ENCODE measurements at regions not wholly inside any gene's neighbourhood (a gene's known extent, or its start where the extent isn't known, plus 50 kb on each side); places are given as distances from the start of the nearest gene placed in this dataset.

DNA sequence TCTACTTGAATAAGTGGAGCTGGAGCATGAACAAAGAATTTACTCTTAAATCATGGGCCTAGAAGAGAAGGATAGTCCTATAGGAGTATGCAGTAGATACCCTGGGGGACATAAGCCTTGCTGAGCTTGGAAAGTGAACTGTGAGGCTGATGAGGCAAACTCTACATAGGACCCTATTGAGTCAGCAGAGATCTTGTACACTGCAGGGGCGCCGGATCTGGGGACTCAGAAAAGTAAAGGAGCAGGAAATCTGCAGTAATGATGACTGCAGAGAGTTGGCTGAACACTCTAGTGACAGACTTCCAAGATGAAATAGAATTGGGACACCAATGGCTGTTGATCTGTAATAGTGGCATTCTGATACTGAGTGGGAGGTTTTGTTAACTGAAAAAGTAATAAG, 543.7 kb downstream of the XIRP2 start:
- no peak for DNase-seq (ENCODE audit: low read depth in 2 of 2)

DNA sequence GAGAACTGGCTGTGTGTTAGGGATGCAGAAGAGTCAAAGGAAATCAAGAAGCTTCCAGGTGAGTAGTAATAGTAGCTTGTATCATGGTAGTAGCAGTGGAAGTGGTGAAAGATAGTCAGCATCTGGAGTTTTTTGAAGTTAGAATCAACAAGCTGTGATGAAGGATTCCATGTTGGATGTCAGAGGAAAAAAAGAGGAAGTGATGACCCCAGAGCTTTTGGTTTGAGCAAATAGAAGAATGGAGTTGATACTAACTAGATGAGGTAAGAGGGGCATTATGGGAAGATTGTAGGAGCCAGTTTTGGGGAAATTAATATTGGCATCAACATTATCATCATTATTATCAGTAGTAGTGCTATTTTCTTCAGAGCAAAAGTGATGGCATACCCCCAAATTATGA, 542.2 kb downstream of the XIRP2 start:
- DNase-seq (ENCODE audit: low read depth in 2 of 2), result no peak

DNA sequence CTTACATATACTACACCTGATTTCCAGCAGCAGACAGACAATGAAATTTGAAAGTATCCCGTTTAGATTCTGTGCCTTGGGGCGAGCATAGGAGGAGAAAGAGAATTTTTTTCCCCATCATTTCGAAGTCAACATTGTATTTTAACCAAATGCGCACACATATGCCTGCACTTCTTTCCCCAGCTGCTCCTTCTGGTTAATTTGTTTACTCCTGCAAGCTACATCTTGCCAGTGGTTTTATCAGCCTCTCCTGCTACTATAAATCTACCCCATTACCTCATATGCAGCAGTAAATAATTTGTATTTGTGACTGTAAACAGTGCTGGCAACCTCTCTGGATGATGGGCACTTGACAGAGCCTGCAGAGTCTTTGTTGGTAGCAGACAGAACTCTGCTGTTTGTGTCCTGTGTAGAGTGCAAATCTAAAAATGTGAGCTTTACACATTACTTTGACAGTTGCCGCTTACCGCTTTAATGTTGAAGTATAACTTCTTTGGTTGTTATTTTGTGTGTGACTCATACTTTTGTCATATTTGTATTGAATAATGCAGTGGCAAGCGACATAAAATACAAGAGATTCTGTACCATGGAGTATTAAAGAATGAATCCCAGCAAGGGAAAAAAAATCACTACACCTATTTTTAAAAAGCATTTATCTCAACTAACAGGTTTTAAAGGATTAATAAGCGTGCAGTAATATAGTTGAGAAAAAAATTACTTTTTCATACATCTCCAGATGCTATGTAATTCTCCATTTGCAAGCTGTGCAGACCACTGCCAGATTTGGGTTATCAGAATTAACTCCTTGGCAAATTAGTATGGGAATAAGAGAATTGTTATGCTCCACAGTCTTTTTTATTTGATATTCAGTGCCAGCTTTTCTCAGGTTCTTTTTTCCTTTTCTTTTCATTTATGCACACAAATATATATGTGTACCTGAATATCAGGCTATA, 536.8 kb downstream of the XIRP2 start:
- no peak for DNase-seq (ENCODE audit: low read depth in 2 of 2)

DNA sequence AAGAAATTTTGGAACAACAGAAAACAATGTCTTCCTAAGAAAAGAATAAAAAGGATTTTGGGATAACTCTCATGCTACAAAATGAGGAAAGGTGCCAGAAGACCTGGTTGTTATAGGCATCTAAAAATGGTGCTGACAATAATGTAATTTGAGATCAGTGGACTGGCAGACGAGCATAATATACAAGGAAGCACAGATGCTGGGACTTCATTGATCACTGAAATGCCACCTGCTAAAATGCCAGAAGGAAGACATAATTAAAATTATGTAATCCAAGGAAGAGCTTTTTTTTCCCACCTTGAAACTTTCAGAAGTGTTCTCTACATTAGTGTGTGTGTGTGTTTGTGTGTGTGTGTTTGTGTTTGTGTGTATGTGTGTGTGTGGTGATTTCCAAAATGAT, 535.9 kb downstream of the XIRP2 start:
- no peak for DNase-seq (ENCODE audit: low read depth in 2 of 2)

DNA sequence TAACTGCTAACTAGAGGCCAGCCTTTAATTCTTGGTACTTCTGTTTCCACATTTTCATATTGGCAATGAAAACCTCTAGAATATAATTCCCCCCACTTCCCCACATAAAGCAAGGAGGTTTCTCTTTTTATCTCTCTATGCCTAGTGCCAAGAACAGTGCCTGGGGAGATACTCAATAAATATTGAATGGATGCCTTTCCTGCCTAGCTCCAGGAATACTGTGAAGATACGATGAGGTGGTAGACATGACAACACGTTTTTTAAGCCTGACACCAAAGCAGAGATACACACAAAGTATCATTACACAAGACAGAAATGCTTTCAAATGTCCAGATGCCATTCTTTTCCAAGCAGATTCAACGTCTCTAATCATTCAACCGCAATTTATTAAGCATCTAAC, 535.5 kb downstream of the XIRP2 start:
- no peak for DNase-seq (ENCODE audit: low read depth in 2 of 2)

DNA sequence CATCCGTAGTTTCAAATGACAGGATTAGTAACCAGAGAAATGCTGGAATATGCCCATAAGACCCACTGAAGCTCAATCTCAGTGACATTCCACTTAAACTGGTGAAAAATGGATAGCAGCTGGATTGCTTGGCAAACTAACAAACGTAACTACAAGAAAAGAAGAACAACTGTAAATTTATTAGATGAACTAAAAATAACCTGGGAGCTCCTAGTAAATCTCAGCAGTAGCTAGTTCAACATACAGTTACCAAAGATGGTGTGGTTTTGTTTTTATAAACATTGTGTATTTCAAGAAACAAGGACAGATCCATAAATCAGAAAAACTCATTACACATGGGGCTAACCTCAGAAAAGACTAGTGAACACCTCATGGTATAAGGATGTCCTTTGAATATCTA, 531.9 kb downstream of the XIRP2 start:
- DNase-seq (ENCODE audit: low read depth in 2 of 2), result no peak

DNA sequence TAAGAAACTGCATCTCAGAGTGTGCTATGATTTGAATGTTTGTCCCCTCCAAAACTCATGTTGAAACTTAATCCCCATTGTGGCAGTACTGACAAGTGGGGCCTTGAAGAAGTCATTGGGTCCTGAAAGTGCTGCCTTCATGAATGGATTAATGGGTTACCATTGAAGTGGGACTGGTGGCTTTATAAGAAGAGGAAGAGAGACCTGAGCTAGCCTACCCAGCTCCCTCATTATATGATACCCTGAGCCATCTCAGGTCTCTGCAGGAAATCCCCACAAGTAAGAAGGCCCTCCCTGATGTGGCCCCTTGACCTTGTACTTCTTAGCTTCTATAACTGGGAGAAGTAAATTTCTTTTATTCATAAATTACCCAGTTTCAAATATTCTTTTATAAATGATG, 526.8 kb downstream of the XIRP2 start:
- no peak for DNase-seq (ENCODE audit: low read depth in 2 of 2)

DNA sequence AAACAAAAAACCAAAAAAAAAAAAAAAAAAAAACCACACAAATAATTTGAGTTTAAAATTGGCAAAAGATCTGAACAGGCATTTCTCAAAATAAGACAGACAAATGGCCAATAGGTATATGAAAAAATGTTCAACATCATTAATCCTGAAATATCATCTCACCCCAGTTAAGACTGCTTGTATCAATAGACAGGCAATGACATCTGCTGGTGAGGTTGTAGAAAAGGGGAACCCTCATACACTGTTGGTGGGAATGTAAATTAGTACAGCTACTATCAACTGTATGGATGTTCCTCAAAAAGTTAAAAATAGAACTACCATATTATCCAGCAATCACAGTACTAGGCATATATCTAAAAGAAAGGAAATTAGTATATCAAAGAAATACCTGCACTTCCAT, 523.1 kb downstream of the XIRP2 start:
- DNase-seq (ENCODE audit: low read depth in 2 of 2), result no peak

DNA sequence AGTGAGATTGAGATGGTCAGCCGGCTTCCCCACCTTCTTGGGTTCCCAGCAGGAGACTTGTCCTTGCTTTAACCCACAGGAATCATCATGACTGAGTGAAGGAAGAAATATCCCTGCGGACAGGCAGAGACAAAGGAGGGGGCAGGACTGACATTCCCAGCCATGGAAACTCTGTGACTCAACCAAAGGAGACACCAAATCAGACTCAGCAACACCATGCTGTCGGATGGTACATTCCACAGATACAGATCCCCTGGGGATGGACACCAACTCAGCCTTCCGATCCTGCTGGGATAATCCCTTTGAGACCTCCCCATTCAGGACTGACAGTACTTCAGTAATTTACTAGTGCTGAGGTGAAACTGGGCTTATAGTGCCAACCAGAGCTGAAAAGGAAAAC, 518.3 kb downstream of the XIRP2 start:
- no peak for DNase-seq (ENCODE audit: low read depth in 2 of 2)

DNA sequence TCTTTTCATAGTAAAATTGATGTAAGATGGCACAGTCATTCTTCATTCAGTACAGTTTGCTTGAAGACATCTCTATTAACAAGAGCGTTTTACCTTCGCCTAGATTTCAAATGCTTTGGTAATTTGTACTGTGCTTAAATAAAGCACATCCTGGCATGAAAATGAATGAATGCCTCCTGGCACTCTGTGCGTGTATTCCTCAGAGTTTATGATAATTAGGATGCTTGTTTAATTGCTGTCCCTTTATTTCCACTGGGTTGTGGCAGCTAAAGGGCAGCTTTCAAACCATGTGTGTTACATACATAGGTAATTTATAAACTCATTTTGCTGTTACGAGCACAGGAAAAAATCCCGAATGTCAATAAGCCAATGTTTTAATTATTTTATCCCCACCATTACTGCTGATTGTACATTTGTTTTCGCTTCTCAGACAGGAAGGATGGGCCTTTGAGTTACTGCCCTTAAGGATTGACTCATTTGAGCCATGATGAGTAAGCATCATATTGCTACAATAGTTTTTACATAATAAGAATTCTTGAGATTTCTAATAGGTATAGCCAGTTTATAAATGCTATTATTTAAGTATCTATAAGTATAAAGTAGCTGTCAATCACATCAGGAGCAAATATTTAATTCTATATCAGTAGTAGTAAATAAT, 516.5 kb downstream of the XIRP2 start:
- no peak for DNase-seq (ENCODE audit: low read depth in 2 of 2)

DNA sequence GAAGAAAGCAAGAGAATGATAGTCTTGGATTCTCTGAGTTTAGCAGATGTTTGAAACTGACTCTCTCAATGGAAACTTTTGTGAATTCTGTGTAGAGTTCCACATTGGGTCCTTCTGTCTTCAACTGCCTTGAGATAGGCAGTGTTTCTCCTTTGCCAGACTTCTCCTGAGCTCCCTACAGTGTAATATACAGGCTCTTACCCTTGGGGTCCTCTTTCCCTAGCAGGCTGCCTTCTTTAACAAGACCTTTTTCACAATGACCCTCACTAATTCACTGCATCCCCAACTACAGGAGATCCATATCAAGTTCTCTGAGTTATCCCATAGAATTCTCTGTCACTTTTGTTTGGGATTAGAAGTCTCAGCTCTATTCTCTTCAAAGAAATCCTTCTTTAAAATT, 513.0 kb downstream of the XIRP2 start:
- DNase-seq (ENCODE audit: low read depth in 2 of 2), result no peak

DNA sequence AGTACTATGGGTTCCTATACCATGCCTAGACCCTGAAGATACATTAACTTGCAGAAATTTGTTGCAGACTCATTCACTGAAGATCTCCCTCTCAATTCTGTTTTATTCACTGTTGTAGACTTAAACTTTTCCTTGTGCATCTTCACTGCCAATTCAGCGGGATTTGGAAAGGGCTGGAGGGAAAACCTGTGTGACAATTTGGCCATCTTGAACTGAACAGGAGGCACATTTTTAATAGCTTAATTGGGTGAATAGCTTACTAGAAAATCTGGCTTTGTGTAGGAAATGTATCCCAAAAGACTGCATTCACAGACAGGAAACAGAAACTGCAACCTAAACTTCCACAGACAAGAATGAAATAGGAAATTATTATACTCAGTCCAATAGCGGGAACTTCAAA, 512.3 kb downstream of the XIRP2 start:
- DNase-seq (ENCODE audit: low read depth in 2 of 2), result no peak

DNA sequence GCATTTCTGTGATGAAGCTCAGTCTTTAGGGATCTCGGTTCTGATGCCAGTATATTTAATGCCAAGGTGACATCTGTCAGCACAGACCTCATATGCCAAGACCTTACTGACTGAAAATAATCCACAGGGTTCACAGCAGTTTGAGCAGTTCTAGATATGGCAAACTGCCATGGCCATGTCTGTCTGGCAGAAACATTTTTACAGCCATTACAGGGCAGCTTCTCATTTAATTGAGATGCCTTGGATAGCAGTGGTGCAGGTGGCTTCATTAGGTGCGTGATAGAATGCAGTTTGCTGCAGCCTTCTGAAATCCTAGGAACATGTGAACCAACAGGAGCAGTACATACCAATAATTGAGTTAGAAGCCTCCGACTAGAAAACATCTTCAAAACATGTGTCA, 510.6 kb downstream of the XIRP2 start:
- DNase-seq (ENCODE audit: low read depth in 2 of 2), result no peak

DNA sequence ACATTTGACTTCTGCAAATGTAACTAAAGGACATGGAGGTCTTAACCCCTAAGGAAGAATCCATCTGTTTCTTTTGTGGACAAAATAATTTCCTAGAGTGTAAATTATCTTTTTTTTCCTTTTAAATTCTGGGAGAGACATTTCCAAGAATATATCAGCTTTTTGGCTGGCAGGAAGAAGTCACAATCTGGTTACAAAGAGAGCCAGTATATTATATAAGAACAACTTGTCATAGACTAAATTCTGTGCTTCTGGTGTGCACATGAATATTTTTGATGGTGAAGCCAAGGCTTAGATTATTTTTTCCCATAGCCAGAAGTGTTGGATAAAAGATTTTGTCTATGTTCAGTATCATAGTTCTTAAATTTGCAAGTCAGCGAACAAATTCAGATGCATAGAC, 500.6 kb downstream of the XIRP2 start:
- no peak for DNase-seq (ENCODE audit: low read depth in 2 of 2)

DNA sequence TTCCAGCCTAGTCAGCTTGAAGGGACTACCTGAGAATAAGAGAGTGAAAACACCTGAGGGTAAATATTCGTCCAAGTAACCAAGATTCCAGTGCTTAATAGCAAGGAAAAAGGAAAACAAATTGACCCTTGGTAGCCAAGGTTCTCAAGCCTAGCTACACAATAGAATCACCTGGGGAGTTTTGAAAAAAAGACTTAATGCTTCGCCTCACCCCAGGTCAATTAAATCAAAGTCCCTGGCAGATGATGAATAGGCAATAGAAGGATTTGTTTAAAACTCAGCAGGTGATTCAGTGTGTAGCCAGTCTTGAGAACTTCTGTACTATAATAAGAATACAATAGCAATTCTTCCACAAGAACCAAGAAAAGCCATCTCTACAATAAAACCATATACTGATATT, 500.2 kb downstream of the XIRP2 start:
- DNase-seq (ENCODE audit: low read depth in 2 of 2), result no peak

DNA sequence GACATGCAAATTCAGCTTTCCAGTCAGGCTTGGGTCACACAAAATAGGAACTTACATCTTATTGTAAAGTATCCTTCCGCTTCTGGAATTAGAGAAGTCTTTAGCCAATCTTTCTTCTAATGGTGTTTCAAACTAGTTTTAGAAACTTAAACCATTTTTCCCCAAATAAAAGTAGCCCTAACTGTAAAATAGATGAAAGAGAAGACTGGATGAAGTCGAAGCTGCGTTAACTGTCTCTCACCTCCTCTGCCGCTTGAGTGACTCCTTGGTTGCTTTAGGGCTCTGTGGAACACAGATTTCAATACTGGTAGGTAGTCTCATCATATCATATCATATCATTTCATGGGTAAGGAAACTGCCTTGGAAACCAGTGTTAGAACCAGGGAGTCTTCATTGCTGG, 498.4 kb downstream of the XIRP2 start:
- DNase-seq (ENCODE audit: low read depth in 2 of 2), result no peak

DNA sequence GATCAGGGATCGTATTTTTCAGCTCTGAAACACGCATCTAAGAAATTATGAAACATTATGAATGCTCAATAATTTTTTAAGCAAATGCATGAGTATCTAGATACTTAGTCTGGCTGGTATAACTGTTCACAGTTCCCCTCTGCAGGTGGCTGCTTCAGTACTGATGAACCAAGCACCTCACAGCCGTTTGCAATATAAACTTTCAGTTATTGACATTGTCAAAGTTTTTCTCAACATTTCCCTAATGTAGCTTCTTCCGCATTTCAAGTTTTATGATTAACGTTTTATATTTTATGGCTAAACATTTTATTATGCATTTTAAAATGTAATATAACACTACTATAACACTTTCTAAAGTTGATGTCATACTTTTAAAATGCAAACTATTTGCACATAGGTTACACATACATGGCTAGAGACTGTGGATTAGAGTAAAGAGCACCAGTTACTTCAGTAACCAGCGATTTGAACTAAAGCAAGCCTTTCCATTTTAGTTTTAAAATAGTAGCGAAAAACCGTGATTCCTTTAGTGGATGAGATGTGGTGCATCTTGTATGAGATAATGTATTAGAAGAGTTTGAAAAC, 495.4 kb downstream of the XIRP2 start:
- no peak for DNase-seq (ENCODE audit: low read depth in 2 of 2)

DNA sequence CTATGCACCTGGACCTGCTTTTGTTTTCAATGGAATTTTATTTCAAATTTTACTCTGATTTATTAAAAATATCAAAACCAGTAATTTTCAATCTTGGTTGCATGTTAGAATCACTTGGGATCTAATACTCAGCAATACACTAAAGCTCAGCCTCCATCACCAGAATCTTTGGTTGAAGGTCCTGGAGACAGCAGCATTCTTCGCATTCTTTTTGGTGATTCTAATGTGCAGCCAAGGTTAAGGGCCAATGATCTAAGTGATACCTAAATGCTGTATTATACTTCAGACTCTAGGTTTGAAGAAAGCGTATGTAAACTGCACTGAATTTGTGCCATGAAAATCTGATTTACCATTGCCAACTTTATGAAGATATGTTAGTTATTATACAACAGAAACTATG, 493.1 kb downstream of the XIRP2 start:
- DNase-seq (ENCODE audit: low read depth in 2 of 2), result no peak

DNA sequence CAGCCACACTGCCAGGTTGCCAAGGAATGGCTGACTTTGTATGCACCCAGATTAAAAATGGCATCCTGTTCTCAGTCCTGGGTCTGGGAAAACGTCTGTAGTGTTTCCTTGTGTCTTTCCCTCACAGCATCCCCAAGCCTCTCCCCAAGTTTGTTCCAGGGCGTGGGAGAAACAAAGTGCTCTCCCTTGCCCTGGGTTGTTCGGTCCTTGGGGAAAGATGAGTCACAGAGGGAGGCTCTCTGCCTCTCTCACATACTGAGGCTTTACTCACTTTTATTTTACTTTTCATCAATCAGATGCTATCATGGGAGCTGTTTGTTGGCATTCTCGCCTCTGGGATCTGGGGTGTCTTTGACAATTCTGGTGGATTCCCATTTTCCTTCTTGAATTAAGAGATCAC, 492.3 kb downstream of the XIRP2 start:
- DNase-seq (ENCODE audit: low read depth in 2 of 2), result no peak

DNA sequence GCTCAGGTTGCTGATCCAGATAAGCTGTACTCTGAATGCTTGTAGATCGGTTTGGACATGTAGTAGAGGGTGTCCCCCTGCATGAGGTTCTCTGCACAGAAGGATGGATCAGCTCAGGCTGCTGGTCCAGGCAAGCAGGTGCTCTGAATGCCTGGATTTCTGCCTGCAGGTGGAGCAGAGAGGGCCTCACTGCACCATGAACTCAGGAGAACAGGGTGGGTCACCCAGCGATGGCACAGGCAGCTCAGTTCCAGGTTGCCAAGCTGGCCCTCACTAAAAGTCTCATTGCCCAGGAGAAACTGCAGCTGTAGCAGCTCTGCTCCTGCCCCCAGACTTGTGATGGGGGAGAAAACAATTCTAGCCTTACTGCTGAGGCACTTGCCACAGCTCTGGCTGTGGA, 491.8 kb downstream of the XIRP2 start:
- DNase-seq (ENCODE audit: low read depth in 2 of 2), result no peak

DNA sequence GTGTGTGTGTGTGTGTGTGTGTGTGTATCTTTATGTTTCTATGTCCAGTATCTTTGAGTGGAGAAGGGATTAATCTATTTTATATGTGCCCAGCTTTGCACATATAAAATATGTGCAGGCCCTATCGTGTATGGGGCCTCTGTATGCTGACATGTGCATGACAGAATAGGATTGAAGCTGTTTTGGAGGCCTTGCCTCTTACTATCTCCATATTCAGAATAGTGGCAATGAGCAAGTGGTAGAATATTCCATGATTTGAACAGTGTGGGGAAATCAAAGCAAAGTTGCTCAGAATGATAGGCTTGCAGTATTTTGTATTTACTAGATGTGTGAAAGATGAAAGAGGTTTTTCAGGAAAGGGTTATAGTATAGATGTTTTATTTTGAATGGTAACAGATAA, 480.8 kb downstream of the XIRP2 start:
- no peak for DNase-seq (ENCODE audit: low read depth in 2 of 2)

DNA sequence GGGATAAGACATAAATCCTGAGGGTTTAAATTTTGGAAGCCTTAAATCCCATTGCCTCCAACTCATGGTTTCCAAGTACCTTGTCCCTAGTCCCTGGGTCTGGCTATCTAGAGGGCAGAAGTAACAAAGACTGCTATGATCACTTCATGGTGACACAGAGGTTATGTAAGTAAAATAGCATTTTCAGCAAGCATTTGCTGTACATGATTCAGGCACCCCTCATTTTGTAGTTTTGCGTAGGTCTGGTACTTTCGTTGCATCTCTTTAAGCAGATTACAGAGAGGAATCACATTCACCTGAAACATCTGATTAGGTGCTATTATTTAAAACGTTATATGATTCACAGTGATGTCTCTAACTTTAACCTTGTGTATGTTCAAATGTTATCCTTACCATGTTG, 480.1 kb downstream of the XIRP2 start:
- no peak for DNase-seq (ENCODE audit: low read depth in 2 of 2)

DNA sequence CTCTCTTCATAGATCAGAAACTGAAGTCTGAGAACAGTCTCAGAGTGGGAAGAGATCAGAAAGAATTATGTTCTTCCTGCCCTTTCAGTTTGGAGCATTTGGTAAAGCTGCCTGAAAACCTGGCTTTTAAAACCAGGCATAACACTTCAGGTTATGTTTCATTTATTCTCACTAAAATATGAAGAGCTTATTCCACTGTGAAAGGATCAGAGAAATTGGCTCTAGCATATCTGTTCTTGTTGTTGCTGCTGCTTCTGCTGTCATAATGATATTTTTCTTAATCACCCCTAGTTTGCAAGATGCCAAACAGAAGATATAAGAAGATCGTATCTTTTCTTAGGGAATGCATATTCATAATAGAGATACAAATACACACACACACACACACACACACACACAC, 476.9 kb downstream of the XIRP2 start:
- no peak for DNase-seq (ENCODE audit: low read depth in 2 of 2)

All from lung microvascular endothelial cell (primary cell).